ENCODE measurements at regions not wholly inside any gene's neighbourhood (a gene's known extent, or its start where the extent isn't known, plus 50 kb on each side); places are given as distances from the start of the nearest gene placed in this dataset.
"Not testable (repeated sequence)": the region's sequence is repeated elsewhere in the genome, so short reads cannot be mapped to it uniquely, and the experiment has no call there.

DNA sequence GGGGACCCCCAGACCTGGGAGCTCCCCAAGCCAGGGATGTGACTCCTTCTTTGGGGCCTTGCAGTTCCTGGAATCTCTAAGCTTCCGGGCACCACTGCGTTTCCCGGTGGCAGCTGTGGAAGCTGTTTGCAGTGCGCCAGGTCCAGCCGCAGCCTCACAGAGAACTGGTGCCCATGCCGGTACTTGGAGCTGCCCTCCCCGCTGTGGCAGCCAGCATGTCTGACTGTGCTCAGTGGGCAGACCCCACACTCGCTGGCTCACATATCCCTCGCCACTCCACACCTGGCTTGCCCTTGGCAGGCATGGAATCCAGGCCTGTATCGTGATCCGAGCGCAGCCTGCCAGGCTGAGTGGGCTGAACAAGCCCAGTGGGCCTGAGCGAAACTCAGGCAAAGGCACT lies 753.2 kb upstream of the PCDH20 start:
- no peaks in the 10 kb centered on the region for H3K4me1 ChIP-seq
- TF ChIP-seq, protein P1, sequence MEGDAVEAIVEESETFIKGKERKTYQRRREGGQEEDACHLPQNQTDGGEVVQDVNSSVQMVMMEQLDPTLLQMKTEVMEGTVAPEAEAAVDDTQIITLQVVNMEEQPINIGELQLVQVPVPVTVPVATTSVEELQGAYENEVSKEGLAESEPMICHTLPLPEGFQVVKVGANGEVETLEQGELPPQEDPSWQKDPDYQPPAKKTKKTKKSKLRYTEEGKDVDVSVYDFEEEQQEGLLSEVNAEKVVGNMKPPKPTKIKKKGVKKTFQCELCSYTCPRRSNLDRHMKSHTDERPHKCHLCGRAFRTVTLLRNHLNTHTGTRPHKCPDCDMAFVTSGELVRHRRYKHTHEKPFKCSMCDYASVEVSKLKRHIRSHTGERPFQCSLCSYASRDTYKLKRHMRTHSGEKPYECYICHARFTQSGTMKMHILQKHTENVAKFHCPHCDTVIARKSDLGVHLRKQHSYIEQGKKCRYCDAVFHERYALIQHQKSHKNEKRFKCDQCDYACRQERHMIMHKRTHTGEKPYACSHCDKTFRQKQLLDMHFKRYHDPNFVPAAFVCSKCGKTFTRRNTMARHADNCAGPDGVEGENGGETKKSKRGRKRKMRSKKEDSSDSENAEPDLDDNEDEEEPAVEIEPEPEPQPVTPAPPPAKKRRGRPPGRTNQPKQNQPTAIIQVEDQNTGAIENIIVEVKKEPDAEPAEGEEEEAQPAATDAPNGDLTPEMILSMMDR (IDR thresholded peaks at IDR 0.05) = no peak
- no peaks in the 10 kb centered on the region for H3K36me3 ChIP-seq
- no peak for DNase-seq (ENCODE audit: low spot score)
- no peak overlapping the region for H3K4me3 ChIP-seq
- no peak overlapping the region for H3K27ac ChIP-seq
- no peaks in the 10 kb centered on the region for H3K9me3 ChIP-seq
- no peaks in the 10 kb centered on the region for H3K27me3 ChIP-seq

DNA sequence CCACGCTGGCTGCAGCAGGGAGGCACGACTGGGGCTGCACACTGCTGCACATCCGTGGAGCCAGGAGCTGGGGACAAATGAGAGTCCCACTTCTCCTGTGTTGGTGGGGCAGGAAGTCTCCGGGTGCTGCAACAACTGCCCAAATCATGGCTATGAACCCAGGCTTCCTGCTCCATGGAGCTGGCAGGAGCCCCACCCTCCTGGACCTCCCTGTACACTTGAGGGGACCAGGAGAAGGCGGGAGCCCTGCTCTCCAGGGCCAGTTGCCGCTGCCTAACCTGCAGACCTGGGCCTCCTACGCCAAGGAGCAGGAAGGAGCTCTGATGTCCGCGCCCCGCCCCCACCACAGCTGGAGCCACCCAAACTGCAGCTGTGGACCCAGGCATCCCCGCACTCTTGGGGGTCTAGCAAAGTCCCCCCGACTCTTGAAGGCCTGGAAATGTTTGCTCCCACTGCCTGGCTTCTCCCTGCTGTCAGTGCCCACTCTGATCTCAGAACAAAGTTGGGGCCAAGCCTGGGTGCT lies 752.1 kb upstream of the PCDH20 start:
- no peaks in the 10 kb centered on the region for H3K9me3 ChIP-seq
- no peaks in the 10 kb centered on the region for H3K4me1 ChIP-seq
- TF ChIP-seq, protein P1 (IDR thresholded peaks at IDR 0.05) = no peak
- no peaks in the 10 kb centered on the region for H3K36me3 ChIP-seq
- H3K27me3 ChIP-seq = no peaks in the 10 kb centered on the region
- H3K27ac ChIP-seq = no peak overlapping the region
- no peak for DNase-seq (ENCODE audit: low spot score)
- H3K4me3 ChIP-seq = no peak overlapping the region

DNA sequence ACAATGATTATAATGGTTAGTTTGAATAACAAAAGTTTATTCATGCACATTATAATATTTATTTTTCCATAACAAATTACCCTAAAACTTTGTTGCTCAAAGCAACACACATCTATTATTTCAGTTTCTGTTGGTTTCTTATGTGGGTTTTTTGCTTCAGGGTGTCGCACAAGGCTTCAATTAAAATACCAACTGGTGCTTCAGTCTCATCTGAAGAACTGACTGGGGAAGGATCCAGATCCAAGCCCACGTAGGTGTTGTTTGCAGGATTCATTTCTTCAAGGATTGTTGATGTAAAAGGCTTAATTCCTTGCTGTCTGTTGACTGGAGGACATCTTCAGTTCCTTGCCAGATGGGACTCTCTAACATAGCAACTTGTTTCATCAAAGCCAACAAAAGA lies 747.2 kb upstream of the PCDH20 start:
- Histone ChIP-seq H3K4me3 (no peak overlapping the region), H3K36me3 (no peaks in the 10 kb centered on the region), H3K4me1 (no peaks in the 10 kb centered on the region), H3K27ac (no peak overlapping the region), H3K27me3 (no peaks in the 10 kb centered on the region), H3K9me3 (no peaks in the 10 kb centered on the region)
- TF ChIP-seq, protein P1 (IDR thresholded peaks at IDR 0.05) = no peak
- DNase-seq (ENCODE audit: low spot score) = no peak

DNA sequence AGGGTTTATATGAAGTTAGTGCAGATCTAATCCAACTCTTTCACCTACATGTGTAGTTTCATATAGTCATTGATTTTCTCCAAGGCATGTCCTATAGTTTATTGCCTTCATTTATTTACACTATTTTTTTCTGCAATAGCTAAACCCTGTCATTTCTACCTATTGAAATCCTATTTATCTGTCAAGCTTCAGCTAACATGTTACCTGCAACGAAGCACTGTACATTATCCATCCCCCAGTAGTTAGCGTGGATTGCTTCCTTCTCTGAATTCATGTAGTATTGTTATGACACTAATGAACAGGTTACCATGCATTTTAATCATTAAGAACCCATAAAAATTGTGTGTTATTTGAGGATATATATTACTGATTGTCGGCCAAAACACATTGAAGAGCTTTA lies 742.9 kb upstream of the PCDH20 start:
- Histone ChIP-seq H3K4me3 (no peak overlapping the region), H3K27ac (no peak overlapping the region), H3K9me3 (no peaks in the 10 kb centered on the region), H3K36me3 (no peaks in the 10 kb centered on the region), H3K4me1 (no peaks in the 10 kb centered on the region), H3K27me3 (no peaks in the 10 kb centered on the region)
- DNase-seq (ENCODE audit: low spot score) = no peak
- TF ChIP-seq, protein P1 (IDR thresholded peaks at IDR 0.05) = no peak

DNA sequence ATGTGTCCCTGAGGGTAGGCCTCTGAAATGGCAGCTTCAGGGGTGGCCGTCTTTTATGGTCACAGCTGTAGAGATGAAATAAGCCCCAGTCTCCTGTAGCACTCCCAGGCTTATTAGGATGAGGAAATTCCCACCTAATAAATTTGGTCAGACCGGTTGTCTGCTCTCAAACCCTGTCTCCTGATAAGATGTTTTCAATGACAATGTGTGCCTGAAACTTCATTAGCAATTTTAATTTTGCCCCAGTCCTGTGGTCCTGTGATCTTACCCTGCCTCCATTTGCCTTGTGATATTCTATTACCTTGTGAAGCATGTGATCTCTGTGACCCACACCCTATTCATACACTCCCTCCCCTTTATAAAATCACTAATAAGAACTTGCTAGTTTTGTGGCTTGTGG lies 736.1 kb upstream of the PCDH20 start:
- not testable (repeated sequence) for H3K4me1 ChIP-seq; H3K4me3 ChIP-seq; H3K27ac ChIP-seq; H3K36me3 ChIP-seq; DNase-seq (ENCODE audit: low spot score); H3K27me3 ChIP-seq
- H3K9me3 ChIP-seq = peaks cover 0 to 16% of the 10 kb centered on the region in 2 donors

DNA sequence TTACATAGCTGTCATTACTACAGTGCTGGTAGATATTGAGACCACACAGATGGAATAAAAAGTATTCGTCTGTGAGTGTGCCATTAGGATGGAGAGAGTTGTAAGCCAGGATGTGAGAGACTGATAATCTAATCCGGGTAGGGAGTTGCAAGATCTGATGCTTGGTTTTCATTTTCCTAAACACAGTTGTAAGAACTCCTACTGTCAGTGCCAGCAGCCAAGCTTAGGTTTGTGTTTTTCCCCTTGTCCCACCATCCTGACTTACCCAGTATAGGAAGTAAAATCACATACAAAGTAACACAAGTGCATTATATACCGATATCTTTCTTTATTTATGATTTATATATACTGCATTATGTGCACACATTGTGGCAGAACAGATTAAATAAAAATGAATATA lies 726.4 kb upstream of the PCDH20 start:
- TF ChIP-seq, protein P1 (IDR thresholded peaks at IDR 0.05) = no peak
- no peak for DNase-seq (ENCODE audit: low spot score)

More for the DNA sequence above, 726.4 kb upstream of the PCDH20 start:
- H3K4me1 ChIP-seq = no peaks in the 10 kb centered on the region
- H3K4me3 ChIP-seq = no peak overlapping the region
- no peaks in the 10 kb centered on the region for H3K27me3 ChIP-seq
- H3K27ac ChIP-seq = no peak overlapping the region
- H3K36me3 ChIP-seq = no peaks in the 10 kb centered on the region
- peaks cover 0 to 3% of the 10 kb centered on the region in 2 donors for H3K9me3 ChIP-seq
